Suppressor macrophage (primary cell): ENCODE measurements at regions not wholly inside any gene's neighbourhood (a gene's known extent, or its start where the extent isn't known, plus 50 kb on each side); places are given as distances from the start of the nearest gene placed in this dataset.

Source experiments
- DNase-seq, 4 experiments: peaks; one replicate each; pipeline ENCODE4 v3.0.0-alpha.2; 2020 to 2022

- no peak for DNase-seq
Observed at GRCh38 chr5:98072921-98073320, 700.5 kb upstream of the RGMB start.

- DNase-seq = no peak
Observed at GRCh38 chr5:98076501-98076900, 697.0 kb upstream of the RGMB start.

- DNase-seq = no peak
Observed at GRCh38 chr5:98085593-98085992, 687.9 kb upstream of the RGMB start.

- no peak for DNase-seq
Observed at GRCh38 chr5:98095072-98095471, 678.4 kb upstream of the RGMB start.

GRCh38 chr5:98096155-98096554 lies 677.3 kb upstream of the RGMB start:
- DNase-seq = no peak

GRCh38 chr5:98099448-98100105 lies 673.9 kb upstream of the RGMB start:
- no peak for DNase-seq

- DNase-seq = no peak
Observed at GRCh38 chr5:98101131-98101530, 672.3 kb upstream of the RGMB start.

- DNase-seq = no peak
Observed at GRCh38 chr5:98102936-98103335, 670.5 kb upstream of the RGMB start.

GRCh38 chr5:98103807-98104206 lies 669.7 kb upstream of the RGMB start:
- no peak for DNase-seq

- DNase-seq = no peak
Observed at GRCh38 chr5:98104454-98105188, 668.8 kb upstream of the RGMB start.

GRCh38 chr5:98105681-98106080 lies 667.8 kb upstream of the RGMB start:
- DNase-seq = no peak

GRCh38 chr5:98106116-98107031 lies 667.1 kb upstream of the RGMB start:
- no peak for DNase-seq

GRCh38 chr5:98108497-98108896 lies 665.0 kb upstream of the RGMB start:
- no peak for DNase-seq

- no peak for DNase-seq
Observed at GRCh38 chr5:98109561-98110006, 663.9 kb upstream of the RGMB start.

GRCh38 chr5:98110282-98110691 lies 663.2 kb upstream of the RGMB start:
- DNase-seq = no peak

GRCh38 chr5:98110791-98111190 lies 662.7 kb upstream of the RGMB start:
- no peak for DNase-seq

- no peak for DNase-seq
Observed at GRCh38 chr5:98111686-98112085, 661.8 kb upstream of the RGMB start.

GRCh38 chr5:98121036-98121936 lies 652.2 kb upstream of the RGMB start:
- no peak for DNase-seq

- DNase-seq = no peak
Observed at GRCh38 chr5:98128271-98128670, 645.2 kb upstream of the RGMB start.

- no peak for DNase-seq
Observed at GRCh38 chr5:98128846-98129245, 644.6 kb upstream of the RGMB start.

GRCh38 chr5:98130261-98131035 lies 643.0 kb upstream of the RGMB start:
- DNase-seq = no peak
